NCI-H2171 treated with DMSO at 0.1 percent for 48 hours (cell line): ENCODE measurements at regions not wholly inside any gene's neighbourhood (a gene's known extent, or its start where the extent isn't known, plus 50 kb on each side); places are given as distances from the start of the nearest gene placed in this dataset.
"Not testable (repeated sequence)": the region's sequence is repeated elsewhere in the genome, so short reads cannot be mapped to it uniquely, and the experiment has no call there.

Source experiments
- DNase-seq: peaks from one replicate; lab custom pipeline; 2025; lab: John Stamatoyannopoulos, UW

GRCh38 chr9:22838266-22838665 lies 391.6 kb downstream of the DMRTA1 start:
- no peak for DNase-seq

GRCh38 chr9:22840641-22841040 lies 394.0 kb downstream of the DMRTA1 start:
- DNase-seq = no peak

- DNase-seq = not testable (repeated sequence)
These were observed 398.6 kb downstream of the DMRTA1 start for GRCh38 chr9:22845243-22845642.

GRCh38 chr9:22855980-22856379 lies 409.4 kb downstream of the DMRTA1 start:
- no peak for DNase-seq

- DNase-seq = no peak
These were observed 410.7 kb downstream of the DMRTA1 start for GRCh38 chr9:22857316-22857715.

- DNase-seq = no peak
These were observed 416.5 kb downstream of the DMRTA1 start for GRCh38 chr9:22863106-22863505.

GRCh38 chr9:22863736-22864135 lies 417.1 kb downstream of the DMRTA1 start:
- DNase-seq = no peak

GRCh38 chr9:22893196-22893843 lies 446.7 kb downstream of the DMRTA1 start:
- DNase-seq = no peak

- no peak for DNase-seq
These were observed 452.0 kb downstream of the DMRTA1 start for GRCh38 chr9:22898591-22898990.

- DNase-seq = no peak
These were observed 465.0 kb downstream of the DMRTA1 start for GRCh38 chr9:22911632-22912031.

- no peak for DNase-seq
These were observed 466.4 kb downstream of the DMRTA1 start for GRCh38 chr9:22913026-22913425.

GRCh38 chr9:22913518-22913917 lies 466.9 kb downstream of the DMRTA1 start:
- DNase-seq = no peak

- no peak for DNase-seq
These were observed 469.5 kb downstream of the DMRTA1 start for GRCh38 chr9:22916148-22916547.

- DNase-seq = no peak
These were observed 472.8 kb downstream of the DMRTA1 start for GRCh38 chr9:22919423-22919822.

- no peak for DNase-seq
These were observed 475.1 kb downstream of the DMRTA1 start for GRCh38 chr9:22921742-22922141.

- DNase-seq = no peak
These were observed 475.6 kb downstream of the DMRTA1 start for GRCh38 chr9:22922222-22922621.

GRCh38 chr9:22954550-22954949 lies 507.9 kb downstream of the DMRTA1 start:
- DNase-seq = no peak

- DNase-seq = no peak
These were observed 508.3 kb downstream of the DMRTA1 start for GRCh38 chr9:22954964-22955363.

GRCh38 chr9:22969350-22969979 lies 522.8 kb downstream of the DMRTA1 start:
- no peak for DNase-seq

- no peak for DNase-seq
These were observed 523.9 kb downstream of the DMRTA1 start for GRCh38 chr9:22970434-22970975.

- no peak for DNase-seq
These were observed 529.3 kb downstream of the DMRTA1 start for GRCh38 chr9:22975951-22976350.

GRCh38 chr9:22976454-22976853 lies 529.8 kb downstream of the DMRTA1 start:
- DNase-seq = no peak

- DNase-seq = not testable (repeated sequence)
These were observed 533.8 kb downstream of the DMRTA1 start for GRCh38 chr9:22980429-22980828.

GRCh38 chr9:22986556-22986955 lies 539.9 kb downstream of the DMRTA1 start:
- DNase-seq = no peak
